ENCODE measurements at regions not wholly inside any gene's neighbourhood (a gene's known extent, or its start where the extent isn't known, plus 50 kb on each side); places are given as distances from the start of the nearest gene placed in this dataset.
"Not testable (repeated sequence)": the region's sequence is repeated elsewhere in the genome, so short reads cannot be mapped to it uniquely, and the experiment has no call there.

- DNase-seq (ENCODE audit: low read depth in 2 of 2), result no peak
Observed at GRCh38 chr4:20196476-20196875, 55.2 kb upstream of the SLIT2 start.

DNA sequence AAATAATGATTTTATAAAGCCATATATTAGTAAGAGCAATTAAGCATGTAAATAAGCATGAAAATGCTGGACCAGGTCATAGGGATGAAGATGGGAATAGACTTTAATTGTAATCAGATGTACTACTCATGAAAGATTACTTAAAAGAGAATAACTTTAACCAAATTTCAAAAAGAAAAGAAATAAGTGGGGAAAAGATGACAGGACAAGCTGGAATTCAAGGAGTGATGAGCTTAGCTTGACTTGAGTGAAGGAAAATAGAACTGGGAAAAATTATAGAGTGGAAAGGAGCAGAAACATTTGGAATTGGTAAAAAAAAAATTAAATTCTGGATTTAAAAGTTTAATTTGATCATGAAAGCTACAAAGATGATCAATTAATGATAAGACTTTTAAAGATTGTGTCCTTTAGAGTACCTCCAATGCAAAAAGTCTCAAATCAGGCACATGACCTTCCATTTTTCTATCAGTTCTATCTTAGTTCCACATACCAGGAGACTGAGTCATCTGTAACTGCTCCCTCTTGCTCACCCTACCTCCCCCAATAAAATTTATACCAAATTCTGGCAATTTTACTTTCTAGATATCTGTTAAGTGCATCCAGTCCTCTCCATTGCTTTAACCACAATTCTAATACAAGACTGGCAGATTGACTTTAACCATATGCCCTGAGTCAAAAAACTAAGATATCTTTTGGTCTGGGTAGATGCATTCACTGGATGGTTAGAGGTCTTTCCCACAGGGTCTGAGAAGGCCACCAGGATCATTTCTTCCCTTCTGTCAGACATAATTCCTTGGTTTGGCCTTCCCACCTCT, 56.4 kb upstream of the SLIT2 start:
- DNase-seq (ENCODE audit: low read depth in 2 of 2), result no peak

DNA sequence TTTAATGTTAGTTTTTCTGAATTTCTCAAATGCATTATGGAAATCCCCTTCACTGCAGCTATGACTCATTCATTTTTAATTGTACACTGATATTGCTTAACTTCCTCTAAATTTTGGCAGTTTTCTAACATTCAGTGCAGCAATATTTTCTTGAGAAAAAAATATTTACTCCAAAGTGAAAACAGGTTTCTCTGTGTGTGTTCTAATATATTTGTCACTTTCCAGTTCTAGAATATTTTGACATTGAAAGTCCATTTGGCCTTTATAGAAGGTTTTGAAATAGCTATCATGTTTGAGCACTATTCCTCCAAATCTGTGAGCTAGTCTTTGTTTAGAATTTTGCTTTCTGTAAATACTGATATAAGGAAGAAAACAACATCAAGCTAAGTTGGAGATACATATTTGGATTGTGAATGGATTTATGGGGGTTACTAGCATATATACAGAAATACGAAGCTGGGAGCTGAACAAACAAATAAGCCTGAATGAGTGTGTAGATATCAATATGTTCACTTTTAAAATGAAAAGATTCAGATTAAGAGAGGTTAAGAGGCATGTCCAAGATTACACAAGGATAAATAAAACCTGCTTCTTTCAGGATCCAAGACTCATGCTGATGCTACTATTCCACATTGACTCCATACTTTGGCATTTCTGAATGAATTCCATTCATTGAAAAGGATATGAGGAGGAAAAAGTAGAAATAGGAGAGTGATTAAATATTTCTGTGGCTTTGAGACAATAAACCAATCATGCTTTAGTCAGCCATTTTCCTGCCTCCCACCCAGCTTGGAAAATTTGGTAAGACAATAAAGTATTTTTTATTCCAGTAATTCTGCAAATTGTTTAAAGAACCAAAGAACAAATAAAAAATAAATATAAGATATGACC, 57.3 kb upstream of the SLIT2 start:
- DNase-seq (ENCODE audit: low read depth in 2 of 2), result peak; percentile 23 to 53

GRCh38 chr4:20193141-20193936, 58.4 kb upstream of the SLIT2 start:
- peak in 1 of 2 donors; percentile 39 for DNase-seq (ENCODE audit: low read depth in 2 of 2)

- no peak for DNase-seq (ENCODE audit: low read depth in 2 of 2)
Observed at GRCh38 chr4:20192736-20193135, 59.0 kb upstream of the SLIT2 start.

GRCh38 chr4:20185103-20185502, 66.6 kb upstream of the SLIT2 start:
- no peak for DNase-seq (ENCODE audit: low read depth in 2 of 2)

DNA sequence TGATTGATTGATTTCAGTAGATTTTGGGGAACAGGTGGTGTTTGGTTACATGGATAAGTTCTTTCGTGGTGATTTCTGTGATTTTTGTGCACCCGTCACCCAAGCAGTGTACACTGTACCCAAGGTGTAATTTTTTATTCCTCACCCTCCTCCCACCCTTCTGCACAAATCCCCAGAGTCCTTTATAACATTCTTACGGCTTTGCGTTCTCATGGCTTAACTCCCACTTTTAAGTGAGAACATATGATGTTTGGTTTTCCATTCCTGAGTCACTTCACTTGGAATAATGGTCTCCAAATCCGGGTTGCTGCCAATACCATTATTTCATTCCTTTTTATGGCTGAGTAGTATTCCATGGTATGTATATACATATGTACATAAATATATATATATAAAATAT, 68.6 kb upstream of the SLIT2 start:
- not testable (repeated sequence) for DNase-seq (ENCODE audit: low read depth in 2 of 2)

- no peak for DNase-seq (ENCODE audit: low read depth in 2 of 2)
Observed at GRCh38 chr4:20181926-20182325, 69.8 kb upstream of the SLIT2 start.

- no peak for DNase-seq (ENCODE audit: low read depth in 2 of 2)
Observed at GRCh38 chr4:20180509-20180908, 71.2 kb upstream of the SLIT2 start.

- DNase-seq (ENCODE audit: low read depth in 2 of 2), result no peak
Observed at GRCh38 chr4:20178902-20179576, 72.7 kb upstream of the SLIT2 start.

DNA sequence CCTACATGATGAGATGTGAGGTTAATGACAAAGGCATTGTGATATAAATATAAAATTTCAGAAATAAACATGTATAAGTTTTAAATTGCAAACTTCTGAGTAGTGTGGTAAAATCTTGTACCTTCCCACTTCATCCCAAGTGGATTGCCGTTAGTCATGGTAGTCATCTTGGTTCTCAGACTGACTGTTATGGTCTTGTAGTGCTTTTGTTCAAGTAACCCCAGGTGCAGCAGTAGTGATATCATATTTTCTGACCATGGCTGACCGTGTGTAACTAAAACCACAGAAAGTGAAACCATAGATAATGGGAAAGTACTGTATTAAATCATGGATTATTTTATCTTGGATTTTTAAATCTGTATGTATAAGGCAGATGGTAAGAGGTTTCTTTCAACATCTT, 74.8 kb upstream of the SLIT2 start:
- no peak for DNase-seq (ENCODE audit: low read depth in 2 of 2)

DNA sequence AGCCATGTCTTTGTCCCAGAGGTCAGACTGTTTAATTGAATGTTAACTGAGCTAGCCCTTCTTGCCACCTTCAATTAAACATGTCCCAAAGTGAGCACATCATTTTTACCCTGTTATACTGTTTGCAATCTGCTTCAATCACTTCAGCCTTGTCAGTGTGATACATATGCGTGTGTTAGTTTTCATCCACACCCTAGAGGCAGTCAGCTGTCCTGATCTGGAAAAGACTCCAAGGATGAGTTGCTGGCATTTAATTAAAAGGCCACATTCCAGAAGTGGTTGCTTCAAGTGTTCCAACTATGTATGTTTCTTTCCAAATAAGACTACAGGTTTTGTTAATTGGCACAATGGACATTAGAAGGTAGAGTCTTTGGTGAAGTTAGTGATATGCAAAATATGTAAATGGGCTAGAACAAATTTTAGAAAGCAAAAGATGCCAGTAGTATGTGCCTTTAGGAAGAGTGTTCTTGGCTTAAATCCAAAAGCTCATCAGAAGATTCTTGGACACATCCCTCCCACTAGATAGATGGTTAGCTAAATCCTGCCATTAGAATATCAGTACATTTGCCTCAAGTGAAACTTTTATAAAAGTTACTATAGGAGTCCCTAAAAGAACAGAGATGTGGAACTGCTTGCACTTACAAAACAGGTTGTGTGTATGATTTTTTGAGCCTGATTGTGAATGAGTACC, 79.5 kb upstream of the SLIT2 start:
- no peak for DNase-seq (ENCODE audit: low read depth in 2 of 2)

- DNase-seq (ENCODE audit: low read depth in 2 of 2), result no peak
Observed at GRCh38 chr4:20166544-20166943, 85.2 kb upstream of the SLIT2 start.

- DNase-seq (ENCODE audit: low read depth in 2 of 2), result no peak
Observed at GRCh38 chr4:20159516-20159915, 92.2 kb upstream of the SLIT2 start.

DNA sequence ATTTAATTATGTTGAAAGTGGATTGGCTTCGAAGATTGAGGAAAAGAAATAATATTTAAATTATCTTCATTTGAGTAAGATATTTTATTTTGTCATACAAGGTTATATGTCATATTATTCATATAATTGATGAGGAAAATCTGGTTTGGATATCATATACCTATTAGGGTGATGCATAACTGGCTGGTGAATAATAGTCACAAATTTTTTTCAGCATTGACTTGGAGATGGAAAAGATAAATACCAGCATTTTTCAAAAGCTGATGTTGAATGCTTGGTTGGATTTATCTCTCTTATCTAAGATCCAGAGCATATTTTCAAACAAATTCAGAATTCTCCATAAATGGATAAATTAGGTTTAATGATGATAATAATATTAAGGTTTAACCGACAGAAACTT, 93.5 kb upstream of the SLIT2 start:
- DNase-seq (ENCODE audit: low read depth in 2 of 2), result no peak

- no peak for DNase-seq (ENCODE audit: low read depth in 2 of 2)
Observed at GRCh38 chr4:20151436-20151835, 100.3 kb upstream of the SLIT2 start.

GRCh38 chr4:20149143-20149542, 102.6 kb upstream of the SLIT2 start:
- not testable (repeated sequence) for DNase-seq (ENCODE audit: low read depth in 2 of 2)

- no peak for DNase-seq (ENCODE audit: low read depth in 2 of 2)
Observed at GRCh38 chr4:20137176-20137575, 114.5 kb upstream of the SLIT2 start.

GRCh38 chr4:20127626-20128025, 124.1 kb upstream of the SLIT2 start:
- no peak for DNase-seq (ENCODE audit: low read depth in 2 of 2)

DNA sequence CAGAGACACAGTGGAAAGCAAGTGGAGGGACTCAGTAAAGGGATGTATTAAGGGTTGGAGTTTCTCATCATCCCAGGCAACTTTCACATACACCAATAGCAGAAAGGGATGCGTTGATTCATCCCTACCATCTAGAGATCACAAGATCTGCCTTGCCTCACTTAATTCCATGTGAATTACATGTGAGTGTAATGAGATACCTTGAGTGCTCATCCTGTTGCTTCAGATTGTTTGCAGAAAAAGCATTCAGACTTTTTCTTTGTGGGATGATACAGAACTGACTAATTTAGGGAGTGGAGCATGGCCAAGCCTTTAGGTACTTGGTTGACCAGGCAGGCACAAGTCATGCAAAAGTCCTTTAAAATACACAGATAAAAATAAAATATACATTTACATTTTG, 124.8 kb upstream of the SLIT2 start:
- DNase-seq (ENCODE audit: low read depth in 2 of 2), result no peak

Measured in dermis microvascular lymphatic vessel endothelial cell (primary cell).